Panc1 (cell line): ENCODE measurements at regions not wholly inside any gene's neighbourhood (a gene's known extent, or its start where the extent isn't known, plus 50 kb on each side); places are given as distances from the start of the nearest gene placed in this dataset.

Source experiments
- ATAC-seq: fragments of 200-7000 bp; cut with Tn5 transposase; 2 replicates; pipeline ENCODE4 v1.9.1; 2020; ENCODE audit warnings: mild to moderate bottlenecking, moderate library complexity
- BruUV-seq: library from RNA; stranded (reverse); fragments of 400-500 nt; replicated peaks from 2 replicates; lab custom pipeline; 2021; lab: Mats Ljungman, UMichigan
- CTCF ChIA-PET: fragments of 300-600 bp; sonication (Branson Sonifier 250); formaldehyde crosslinking; loops from one replicate; lab custom pipeline; 2022; ENCODE audit warnings: antibody characterized with exemption; lab: Charles Lee
- POLR2A ChIA-PET: fragments of 300-600 bp; sonication (Branson Sonifier 250); formaldehyde crosslinking; loops from one replicate; lab custom pipeline; 2022; ENCODE audit warnings: antibody characterized with exemption; lab: Charles Lee
- DNase-seq: peaks from one replicate; pipeline ENCODE4 v3.0.0-alpha.2; 2010; ENCODE audit warnings: low read depth, low spot score
- H3K27ac ChIP-seq: 2 replicates; pipeline ENCODE4 v1.5.1; 2011; ENCODE audit warnings: mild to moderate bottlenecking, low read length, inconsistent platforms
- H3K27me3 ChIP-seq: fragments of 200-500 bp; sonication (Bioruptor generic); 2 replicates; pipeline ENCODE4 v1.6.0; 2014; ENCODE audit warnings: low read length, inconsistent platforms; ENCODE audit not compliant: control insufficient read depth, insufficient read depth
- H3K36me3 ChIP-seq: fragments of 200-500 bp; sonication (Bioruptor generic); 2 replicates; pipeline ENCODE4 v1.5.1; 2014; ENCODE audit warnings: inconsistent platforms, mild to moderate bottlenecking, low read length, moderate library complexity; ENCODE audit not compliant: control insufficient read depth, insufficient read depth
- H3K4me1 ChIP-seq: 2 replicates; pipeline ENCODE4 v1.5.1; 2011; ENCODE audit warnings: inconsistent platforms, mild to moderate bottlenecking, low read length, moderate library complexity; ENCODE audit not compliant: control insufficient read depth, insufficient read depth
- H3K4me3 ChIP-seq, 2 experiments: 2 replicates each; pipeline ENCODE4 v1.5.1; 2011 to 2012; ENCODE audit warnings: low read depth in 2 of 2, low read length in 2 of 2, mild to moderate bottlenecking in 2 of 2, inconsistent platforms in 1 of 2, moderate library complexity in 1 of 2
- H3K9me3 ChIP-seq: fragments of 200-500 bp; sonication (Bioruptor generic); 2 replicates; pipeline ENCODE4 v1.5.1; 2014; ENCODE audit warnings: low read depth, mild to moderate bottlenecking, inconsistent platforms, low read length, moderate library complexity; ENCODE audit not compliant: control insufficient read depth, insufficient read depth
- POLR2AphosphoS5 ChIP-seq: IDR thresholded peaks from 2 replicates; pipeline ENCODE4 v1.6.1; 2012; ENCODE audit warnings: mild to moderate bottlenecking, low read depth, low read length, moderate library complexity
- SIN3A ChIP-seq: IDR thresholded peaks from 2 replicates; pipeline ENCODE4 v1.6.1; 2012; ENCODE audit warnings: low read depth, mild to moderate bottlenecking, low read length, moderate library complexity, borderline replicate concordance; ENCODE audit not compliant: insufficient read depth
- TCF7L2 ChIP-seq: IDR thresholded peaks from 2 replicates; pipeline ENCODE4 v1.6.1; 2011; ENCODE audit warnings: mild to moderate bottlenecking, low read depth, low read length, inconsistent platforms
- in situ Hi-C: cut with HindIII; loops from 2 replicates; pipeline ENCODE4 v1.10.0; 2016; ENCODE audit warnings: low sequenced_read_pairs, low pct_unique_long_range_greater_than_20kb
- intact Hi-C: fragments of 100-400 bp; cut with micrococcal nuclease; formaldehyde crosslinking; loops from one replicate; pipeline ENCODE4 v1.10.0; 2022; ENCODE audit not compliant: unreplicated experiment
- TF ChIP-seq, protein P1 (sequence below), 2 experiments: IDR thresholded peaks; 2 replicates each; pipeline ENCODE4 v1.6.1; 2011 to 2012; ENCODE audit warnings: low read depth in 2 of 2, control low read depth in 1 of 2, low read length in 1 of 2, mild to moderate bottlenecking in 1 of 2, moderate library complexity in 1 of 2; ENCODE audit not compliant: insufficient read depth in 1 of 2
- TF ChIP-seq, protein P2 (sequence below): fragments of 450-650 bp; IDR thresholded peaks from 2 replicates; pipeline ENCODE4 v1.5.1; 2017; ENCODE audit warnings: mild to moderate bottlenecking

DNA sequence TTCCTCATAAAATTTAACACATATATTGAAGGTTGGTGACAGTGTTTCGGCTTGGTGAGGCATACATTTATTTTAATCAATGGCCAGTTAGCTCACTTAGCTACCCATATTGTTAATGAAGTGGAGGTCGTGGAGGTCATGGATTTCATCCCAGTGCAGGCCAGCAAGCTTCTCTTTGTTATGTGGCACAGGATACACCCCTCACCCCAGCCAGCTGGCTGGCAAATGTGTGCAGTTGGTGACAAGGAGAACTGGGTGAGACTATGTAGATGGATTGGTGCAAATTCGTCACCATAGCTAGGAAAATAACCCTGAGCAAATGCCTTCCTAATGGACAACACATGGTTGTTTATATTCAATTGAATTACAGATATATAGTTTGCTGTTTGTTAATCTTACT, 50.5 kb upstream of the FOXP2 start:
- DNase-seq: no peak
- in situ Hi-C loops: no loop called here
- TF ChIP-seq, protein P1, sequence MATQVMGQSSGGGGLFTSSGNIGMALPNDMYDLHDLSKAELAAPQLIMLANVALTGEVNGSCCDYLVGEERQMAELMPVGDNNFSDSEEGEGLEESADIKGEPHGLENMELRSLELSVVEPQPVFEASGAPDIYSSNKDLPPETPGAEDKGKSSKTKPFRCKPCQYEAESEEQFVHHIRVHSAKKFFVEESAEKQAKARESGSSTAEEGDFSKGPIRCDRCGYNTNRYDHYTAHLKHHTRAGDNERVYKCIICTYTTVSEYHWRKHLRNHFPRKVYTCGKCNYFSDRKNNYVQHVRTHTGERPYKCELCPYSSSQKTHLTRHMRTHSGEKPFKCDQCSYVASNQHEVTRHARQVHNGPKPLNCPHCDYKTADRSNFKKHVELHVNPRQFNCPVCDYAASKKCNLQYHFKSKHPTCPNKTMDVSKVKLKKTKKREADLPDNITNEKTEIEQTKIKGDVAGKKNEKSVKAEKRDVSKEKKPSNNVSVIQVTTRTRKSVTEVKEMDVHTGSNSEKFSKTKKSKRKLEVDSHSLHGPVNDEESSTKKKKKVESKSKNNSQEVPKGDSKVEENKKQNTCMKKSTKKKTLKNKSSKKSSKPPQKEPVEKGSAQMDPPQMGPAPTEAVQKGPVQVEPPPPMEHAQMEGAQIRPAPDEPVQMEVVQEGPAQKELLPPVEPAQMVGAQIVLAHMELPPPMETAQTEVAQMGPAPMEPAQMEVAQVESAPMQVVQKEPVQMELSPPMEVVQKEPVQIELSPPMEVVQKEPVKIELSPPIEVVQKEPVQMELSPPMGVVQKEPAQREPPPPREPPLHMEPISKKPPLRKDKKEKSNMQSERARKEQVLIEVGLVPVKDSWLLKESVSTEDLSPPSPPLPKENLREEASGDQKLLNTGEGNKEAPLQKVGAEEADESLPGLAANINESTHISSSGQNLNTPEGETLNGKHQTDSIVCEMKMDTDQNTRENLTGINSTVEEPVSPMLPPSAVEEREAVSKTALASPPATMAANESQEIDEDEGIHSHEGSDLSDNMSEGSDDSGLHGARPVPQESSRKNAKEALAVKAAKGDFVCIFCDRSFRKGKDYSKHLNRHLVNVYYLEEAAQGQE (IDR thresholded peaks at IDR 0.05; ENCODE audit: insufficient read depth in 1 of 2, low read depth in 2 of 2, low read length in 1 of 2): no peak
- TF ChIP-seq, protein P2, sequence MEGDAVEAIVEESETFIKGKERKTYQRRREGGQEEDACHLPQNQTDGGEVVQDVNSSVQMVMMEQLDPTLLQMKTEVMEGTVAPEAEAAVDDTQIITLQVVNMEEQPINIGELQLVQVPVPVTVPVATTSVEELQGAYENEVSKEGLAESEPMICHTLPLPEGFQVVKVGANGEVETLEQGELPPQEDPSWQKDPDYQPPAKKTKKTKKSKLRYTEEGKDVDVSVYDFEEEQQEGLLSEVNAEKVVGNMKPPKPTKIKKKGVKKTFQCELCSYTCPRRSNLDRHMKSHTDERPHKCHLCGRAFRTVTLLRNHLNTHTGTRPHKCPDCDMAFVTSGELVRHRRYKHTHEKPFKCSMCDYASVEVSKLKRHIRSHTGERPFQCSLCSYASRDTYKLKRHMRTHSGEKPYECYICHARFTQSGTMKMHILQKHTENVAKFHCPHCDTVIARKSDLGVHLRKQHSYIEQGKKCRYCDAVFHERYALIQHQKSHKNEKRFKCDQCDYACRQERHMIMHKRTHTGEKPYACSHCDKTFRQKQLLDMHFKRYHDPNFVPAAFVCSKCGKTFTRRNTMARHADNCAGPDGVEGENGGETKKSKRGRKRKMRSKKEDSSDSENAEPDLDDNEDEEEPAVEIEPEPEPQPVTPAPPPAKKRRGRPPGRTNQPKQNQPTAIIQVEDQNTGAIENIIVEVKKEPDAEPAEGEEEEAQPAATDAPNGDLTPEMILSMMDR: no peak
- TF ChIP-seq TCF7L2 (no peak), POLR2AphosphoS5 (no peak), SIN3A (no peak)
- H3K27me3 ChIP-seq: no peaks in the 10 kb centered on the region
- no peak overlapping the region for H3K4me3 ChIP-seq
- H3K36me3 ChIP-seq: no peaks in the 10 kb centered on the region
- no peaks in the 10 kb centered on the region for H3K9me3 ChIP-seq
- H3K27ac ChIP-seq: no peak overlapping the region
- ATAC-seq: no peak
- BruUV-seq: no TSS peak
- H3K4me1 ChIP-seq: no peaks in the 10 kb centered on the region
- ChIA-PET CTCF (no interaction called here), POLR2A (no interaction called here)
- intact Hi-C loops: no loop called here

DNA sequence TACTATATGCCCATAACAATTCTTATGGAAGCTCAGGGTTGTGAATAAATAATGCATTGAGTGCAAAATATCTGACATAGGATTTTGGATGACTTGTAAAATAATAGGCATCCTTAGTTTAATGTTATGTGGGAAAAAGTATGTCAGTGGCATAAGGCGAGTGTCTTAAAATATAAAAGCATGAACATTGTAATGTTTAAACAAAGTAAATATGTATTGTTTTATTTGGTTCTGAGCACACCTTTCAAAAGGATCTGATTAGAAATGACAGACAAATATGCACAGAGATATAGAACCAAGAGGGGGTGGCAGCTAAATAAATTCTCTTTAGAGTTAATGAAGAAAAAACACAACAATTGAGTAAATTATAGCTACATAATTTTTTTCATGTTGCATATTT, 51.3 kb upstream of the FOXP2 start:
- TF ChIP-seq, protein P1 (IDR thresholded peaks at IDR 0.05; ENCODE audit: insufficient read depth in 1 of 2, low read depth in 2 of 2, low read length in 1 of 2): no peak
- TF ChIP-seq, protein P2: no peak
- TF ChIP-seq TCF7L2 (no peak), POLR2AphosphoS5 (no peak), SIN3A (no peak)
- Histone ChIP-seq H3K27ac (no peak overlapping the region), H3K36me3 (no peaks in the 10 kb centered on the region), H3K27me3 (no peaks in the 10 kb centered on the region), H3K9me3 (no peaks in the 10 kb centered on the region), H3K4me3 (no peak overlapping the region), H3K4me1 (no peaks in the 10 kb centered on the region)
- ChIA-PET CTCF (no interaction called here), POLR2A (no interaction called here)
- intact Hi-C loops: no loop called here
- in situ Hi-C loops: no loop called here
- ATAC-seq: no peak
- no peak for DNase-seq
- no TSS peak for BruUV-seq
